ENCODE measurements at regions not wholly inside any gene's neighbourhood (a gene's known extent, or its start where the extent isn't known, plus 50 kb on each side); places are given as distances from the start of the nearest gene placed in this dataset.

GRCh38 chr17:52759864-52760263, 601.4 kb upstream of the CA10 start:
- FAIRE-seq (no peak), DNase-seq (no peak)
- Histone ChIP-seq H3K4me1 (ENCODE audit: control insufficient read depth in 2 of 3, insufficient read depth in 2 of 3, low read depth in 1 of 3, low read length in 3 of 3) (no peaks in the 10 kb centered on the region), H3K27ac (ENCODE audit: low read depth in 2 of 2, low read length in 2 of 2) (no peak overlapping the region), H3K4me3 (ENCODE audit: low read length in 3 of 3) (no peak overlapping the region), H3K27me3 (ENCODE audit: control insufficient read depth, insufficient read depth, low read length) (no peaks in the 10 kb centered on the region), H3K36me3 (ENCODE audit: control insufficient read depth in 2 of 3, insufficient read depth in 3 of 3, low read length in 3 of 3) (no peaks in the 10 kb centered on the region), H3K9me3 (ENCODE audit: control insufficient read depth in 2 of 3, insufficient read depth in 1 of 3, low read length in 3 of 3) (no peaks in the 10 kb centered on the region), H3K9ac (ENCODE audit: low read length in 3 of 3) (no peak overlapping the region)
- TF ChIP-seq CTCF (IDR thresholded peaks at IDR 0.05; ENCODE audit: borderline replicate concordance, extremely low read depth, insufficient read depth), result no peak
- intact Hi-C loops (cut with DNase I), result no loop called here

GRCh38 chr17:52758481-52758880, 600.0 kb upstream of the CA10 start:
- Histone ChIP-seq H3K27ac (ENCODE audit: low read depth in 2 of 2, low read length in 2 of 2) (no peak overlapping the region), H3K4me1 (ENCODE audit: control insufficient read depth in 2 of 3, insufficient read depth in 2 of 3, low read depth in 1 of 3, low read length in 3 of 3) (no peaks in the 10 kb centered on the region), H3K9me3 (ENCODE audit: control insufficient read depth in 2 of 3, insufficient read depth in 1 of 3, low read length in 3 of 3) (no peaks in the 10 kb centered on the region), H3K9ac (ENCODE audit: low read length in 3 of 3) (no peak overlapping the region), H3K4me3 (ENCODE audit: low read length in 3 of 3) (no peak overlapping the region), H3K27me3 (ENCODE audit: control insufficient read depth, insufficient read depth, low read length) (no peaks in the 10 kb centered on the region), H3K36me3 (ENCODE audit: control insufficient read depth in 2 of 3, insufficient read depth in 3 of 3, low read length in 3 of 3) (no peaks in the 10 kb centered on the region)
- FAIRE-seq (no peak), DNase-seq (no peak)
- intact Hi-C loops (cut with DNase I), result no loop called here
- TF ChIP-seq CTCF (IDR thresholded peaks at IDR 0.05; ENCODE audit: borderline replicate concordance, extremely low read depth, insufficient read depth), result no peak

GRCh38 chr17:52756746-52757145, 598.2 kb upstream of the CA10 start:
- intact Hi-C loops (cut with DNase I), result no loop called here
- DNase-seq (no peak), FAIRE-seq (no peak)
- Histone ChIP-seq H3K4me1 (ENCODE audit: control insufficient read depth in 2 of 3, insufficient read depth in 2 of 3, low read depth in 1 of 3, low read length in 3 of 3) (no peaks in the 10 kb centered on the region), H3K9ac (ENCODE audit: low read length in 3 of 3) (no peak overlapping the region), H3K27ac (ENCODE audit: low read depth in 2 of 2, low read length in 2 of 2) (no peak overlapping the region), H3K36me3 (ENCODE audit: control insufficient read depth in 2 of 3, insufficient read depth in 3 of 3, low read length in 3 of 3) (no peaks in the 10 kb centered on the region), H3K27me3 (ENCODE audit: control insufficient read depth, insufficient read depth, low read length) (no peaks in the 10 kb centered on the region), H3K9me3 (ENCODE audit: control insufficient read depth in 2 of 3, insufficient read depth in 1 of 3, low read length in 3 of 3) (no peaks in the 10 kb centered on the region), H3K4me3 (ENCODE audit: low read length in 3 of 3) (no peak overlapping the region)
- TF ChIP-seq CTCF (IDR thresholded peaks at IDR 0.05; ENCODE audit: borderline replicate concordance, extremely low read depth, insufficient read depth), result no peak

GRCh38 chr17:52754838-52755237, 596.3 kb upstream of the CA10 start:
- no peaks in the 10 kb centered on the region for H3K9me3 ChIP-seq (ENCODE audit: control insufficient read depth in 2 of 3, insufficient read depth in 1 of 3, low read length in 3 of 3)
- H3K9ac ChIP-seq (ENCODE audit: low read length in 3 of 3), result no peak overlapping the region
- FAIRE-seq, result no peak
- intact Hi-C loops (cut with DNase I), result no loop called here
- no peak overlapping the region for H3K4me3 ChIP-seq (ENCODE audit: low read length in 3 of 3)
- TF ChIP-seq CTCF (IDR thresholded peaks at IDR 0.05; ENCODE audit: borderline replicate concordance, extremely low read depth, insufficient read depth), result no peak
- H3K36me3 ChIP-seq (ENCODE audit: control insufficient read depth in 2 of 3, insufficient read depth in 3 of 3, low read length in 3 of 3), result no peaks in the 10 kb centered on the region
- no peak overlapping the region for H3K27ac ChIP-seq (ENCODE audit: low read depth in 2 of 2, low read length in 2 of 2)
- no peaks in the 10 kb centered on the region for H3K27me3 ChIP-seq (ENCODE audit: control insufficient read depth, insufficient read depth, low read length)
- no peaks in the 10 kb centered on the region for H3K4me1 ChIP-seq (ENCODE audit: control insufficient read depth in 2 of 3, insufficient read depth in 2 of 3, low read depth in 1 of 3, low read length in 3 of 3)
- no peak for DNase-seq

Measured in kidney (tissue), 13 donors.